CD4-positive, alpha-beta T cell (primary cell): ENCODE measurements at regions not wholly inside any gene's neighbourhood (a gene's known extent, or its start where the extent isn't known, plus 50 kb on each side); places are given as distances from the start of the nearest gene placed in this dataset.
"Not testable (repeated sequence)": the region's sequence is repeated elsewhere in the genome, so short reads cannot be mapped to it uniquely, and the experiment has no call there.

ENCODE experiments used
- ATAC-seq: fragments of 200-7000 bp; cut with Tn5 transposase; one replicate; pipeline ENCODE4 v1.10.0; 2022; ENCODE audit warnings: mild to moderate bottlenecking; ENCODE audit not compliant: poor library complexity
- CTCF ChIA-PET: fragments of 350-600 bp; sonication (Branson Sonifier 250); formaldehyde crosslinking; loops from one replicate; lab custom pipeline; 2021; ENCODE audit warnings: antibody characterized with exemption, inconsistent platforms; lab: Charles Lee
- POLR2A ChIA-PET: fragments of 350-600 bp; sonication (Branson Sonifier 250); formaldehyde crosslinking; loops from one replicate; lab custom pipeline; 2021; ENCODE audit warnings: antibody characterized with exemption, inconsistent platforms; lab: Charles Lee
- DNase-seq, 14 experiments: peaks; one replicate each; pipeline ENCODE4 v3.0.0-alpha.2; 2013 to 2020; ENCODE audit warnings: mixed read lengths in 2 of 14
- H3K27ac ChIP-seq, 2 donors: one replicate each; pipeline versions ENCODE4 v1.5.1 to v1.7.0; 2013; ENCODE audit warnings: low read length in 2 of 2, low read depth in 1 of 2, mild to moderate bottlenecking in 1 of 2
- H3K27me3 ChIP-seq, 2 experiments: 1 replicate in 1 of 2; 2 replicates in 1 of 2; pipeline versions ENCODE4 v1.6.1 to v1.7.0; 2013; ENCODE audit warnings: low read length in 2 of 2, control low read depth in 1 of 2, mild to moderate bottlenecking in 1 of 2, moderate library complexity in 1 of 2; ENCODE audit not compliant: insufficient read depth in 2 of 2, control insufficient read depth in 1 of 2
- H3K36me3 ChIP-seq: one replicate; pipeline ENCODE4 v1.6.1; 2013; ENCODE audit warnings: low read length, control low read depth; ENCODE audit not compliant: insufficient read depth
- H3K4me1 ChIP-seq: one replicate; pipeline ENCODE4 v1.6.1; 2013; ENCODE audit warnings: low read length, control low read depth; ENCODE audit not compliant: insufficient read depth
- H3K4me3 ChIP-seq: one replicate; pipeline ENCODE4 v1.5.1; 2013; ENCODE audit warnings: mild to moderate bottlenecking, low read length, moderate library complexity
- H3K9me3 ChIP-seq, 2 experiments: 1 replicate in 1 of 2; 2 replicates in 1 of 2; pipeline versions ENCODE4 v1.6.1 to v1.7.0; 2013; ENCODE audit warnings: low read length in 2 of 2, mild to moderate bottlenecking in 2 of 2, control low read depth in 1 of 2, moderate library complexity in 1 of 2; ENCODE audit not compliant: control insufficient read depth in 1 of 2, insufficient read depth in 1 of 2
- H3K27ac Mint-ChIP-seq: one replicate; pipeline ENCODE4 v1.8.0; 2020; ENCODE audit warnings: mixed read lengths
- H3K27me3 Mint-ChIP-seq: one replicate; pipeline ENCODE4 v1.8.0; 2021; ENCODE audit warnings: mixed read lengths
- H3K36me3 Mint-ChIP-seq: one replicate; pipeline ENCODE4 v1.8.0; 2021; ENCODE audit warnings: low read depth, mixed read lengths
- H3K4me1 Mint-ChIP-seq: one replicate; pipeline ENCODE4 v1.8.0; 2021; ENCODE audit warnings: low read depth, mixed read lengths
- H3K4me3 Mint-ChIP-seq: one replicate; pipeline ENCODE4 v1.8.0; 2020; ENCODE audit warnings: mild to moderate bottlenecking, mixed read lengths
- H3K9me3 Mint-ChIP-seq: one replicate; pipeline ENCODE4 v1.8.0; 2020; ENCODE audit warnings: mixed read lengths
- intact Hi-C, 2 experiments: fragments of 100-400 bp; cut with DNase I in 1 of 2; cut with micrococcal nuclease in 1 of 2; formaldehyde crosslinking; loops; one replicate each; pipeline versions ENCODE4 v1.15.1 to v1.9.0; 2023 to 2025; cut with DNase I, micrococcal nuclease
- TF ChIP-seq, protein P1 (sequence below): fragments of 200-600 bp; IDR thresholded peaks from one replicate; pipeline ENCODE4 v1.8.0; 2022; ENCODE audit warnings: antibody characterized with exemption, mild to moderate bottlenecking

DNA sequence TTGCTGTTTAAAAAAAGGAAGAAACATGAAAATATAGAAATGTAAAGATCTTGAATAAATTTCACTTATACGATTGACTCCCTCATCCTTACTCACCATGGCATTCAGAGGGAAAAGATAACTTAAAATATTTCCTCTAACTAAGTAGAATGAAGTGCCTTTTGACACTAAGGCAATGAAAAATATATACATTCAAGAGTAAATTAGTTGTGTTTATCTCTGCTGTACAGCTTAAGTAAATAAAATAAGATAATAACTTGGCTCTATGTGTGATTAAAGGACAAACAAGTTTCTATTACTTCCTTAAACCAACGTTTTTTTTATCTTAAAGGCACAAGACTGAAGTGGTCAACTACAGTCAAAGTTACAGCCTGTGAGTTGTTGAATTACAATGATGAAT lies 142.3 kb upstream of the LRRTM4 start:
- H3K27ac ChIP-seq, result no peak overlapping the region
- intact Hi-C loops, result no loop called here
- Mint-ChIP-seq H3K27ac (no peak overlapping the region), H3K36me3 (no peaks in the 10 kb centered on the region), H3K9me3 (peaks cover 8% of the 10 kb centered on the region), H3K4me3 (no peak overlapping the region), H3K27me3 (no peaks in the 10 kb centered on the region), H3K4me1 (no peaks in the 10 kb centered on the region)
- no peak for ATAC-seq
- no peaks in the 10 kb centered on the region for H3K36me3 ChIP-seq
- no peak for DNase-seq
- H3K9me3 ChIP-seq, result peaks cover 0 to 5% of the 10 kb centered on the region in 2 experiments
- H3K27me3 ChIP-seq, result no peaks in the 10 kb centered on the region
- ChIA-PET CTCF (no interaction called here), POLR2A (no interaction called here)
- no peak overlapping the region for H3K4me3 ChIP-seq
- no peaks in the 10 kb centered on the region for H3K4me1 ChIP-seq
- TF ChIP-seq, protein P1, sequence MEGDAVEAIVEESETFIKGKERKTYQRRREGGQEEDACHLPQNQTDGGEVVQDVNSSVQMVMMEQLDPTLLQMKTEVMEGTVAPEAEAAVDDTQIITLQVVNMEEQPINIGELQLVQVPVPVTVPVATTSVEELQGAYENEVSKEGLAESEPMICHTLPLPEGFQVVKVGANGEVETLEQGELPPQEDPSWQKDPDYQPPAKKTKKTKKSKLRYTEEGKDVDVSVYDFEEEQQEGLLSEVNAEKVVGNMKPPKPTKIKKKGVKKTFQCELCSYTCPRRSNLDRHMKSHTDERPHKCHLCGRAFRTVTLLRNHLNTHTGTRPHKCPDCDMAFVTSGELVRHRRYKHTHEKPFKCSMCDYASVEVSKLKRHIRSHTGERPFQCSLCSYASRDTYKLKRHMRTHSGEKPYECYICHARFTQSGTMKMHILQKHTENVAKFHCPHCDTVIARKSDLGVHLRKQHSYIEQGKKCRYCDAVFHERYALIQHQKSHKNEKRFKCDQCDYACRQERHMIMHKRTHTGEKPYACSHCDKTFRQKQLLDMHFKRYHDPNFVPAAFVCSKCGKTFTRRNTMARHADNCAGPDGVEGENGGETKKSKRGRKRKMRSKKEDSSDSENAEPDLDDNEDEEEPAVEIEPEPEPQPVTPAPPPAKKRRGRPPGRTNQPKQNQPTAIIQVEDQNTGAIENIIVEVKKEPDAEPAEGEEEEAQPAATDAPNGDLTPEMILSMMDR, result no peak

GRCh38 chr2:77666251-77666980 lies 144.2 kb upstream of the LRRTM4 start:
- TF ChIP-seq, protein P1, result no peak
- Mint-ChIP-seq H3K27ac (no peak overlapping the region), H3K4me1 (no peaks in the 10 kb centered on the region), H3K36me3 (no peaks in the 10 kb centered on the region), H3K27me3 (no peaks in the 10 kb centered on the region), H3K9me3 (peaks cover 2% of the 10 kb centered on the region), H3K4me3 (no peak overlapping the region)
- POLR2A ChIA-PET, result no interaction called here
- ATAC-seq (no peak), DNase-seq (no peak)
- Histone ChIP-seq H3K4me3 (no peak overlapping the region), H3K36me3 (no peaks in the 10 kb centered on the region), H3K4me1 (no peaks in the 10 kb centered on the region), H3K27ac (no peak overlapping the region), H3K27me3 (no peaks in the 10 kb centered on the region), H3K9me3 (peaks cover 0 to 5% of the 10 kb centered on the region in 2 experiments)
- CTCF ChIA-PET, result no interaction called here
- intact Hi-C loops, result no loop called here

GRCh38 chr2:77684543-77685319 lies 162.6 kb upstream of the LRRTM4 start:
- H3K9me3 Mint-ChIP-seq, ATAC-seq, H3K4me3 ChIP-seq, H3K4me3 Mint-ChIP-seq, POLR2A ChIA-PET, H3K36me3 Mint-ChIP-seq, DNase-seq, H3K9me3 ChIP-seq, intact Hi-C loops, CTCF ChIA-PET, H3K27me3 ChIP-seq, H3K27ac Mint-ChIP-seq, H3K4me1 Mint-ChIP-seq, H3K4me1 ChIP-seq, H3K27me3 Mint-ChIP-seq, H3K27ac ChIP-seq, H3K36me3 ChIP-seq: not testable (repeated sequence)
